OCI-LY3 (cell line): ENCODE measurements at regions not wholly inside any gene's neighbourhood (a gene's known extent, or its start where the extent isn't known, plus 50 kb on each side); places are given as distances from the start of the nearest gene placed in this dataset.

Source experiments
- EZH2phosphoT487 ChIP-seq: fragments of 200-600 bp; shearing (Covaris generic); IDR thresholded peaks from 2 replicates; pipeline ENCODE4 v1.6.1; 2018; ENCODE audit warnings: antibody characterized with exemption, mixed run types, low read depth
- TF ChIP-seq, protein P1 (sequence below): fragments of 200-600, 300-600 bp; sonication (generic); IDR thresholded peaks from 2 replicates; pipeline ENCODE4 v1.5.1; 2014; ENCODE audit warnings: antibody characterized with exemption, low read length, low read depth

DNA sequence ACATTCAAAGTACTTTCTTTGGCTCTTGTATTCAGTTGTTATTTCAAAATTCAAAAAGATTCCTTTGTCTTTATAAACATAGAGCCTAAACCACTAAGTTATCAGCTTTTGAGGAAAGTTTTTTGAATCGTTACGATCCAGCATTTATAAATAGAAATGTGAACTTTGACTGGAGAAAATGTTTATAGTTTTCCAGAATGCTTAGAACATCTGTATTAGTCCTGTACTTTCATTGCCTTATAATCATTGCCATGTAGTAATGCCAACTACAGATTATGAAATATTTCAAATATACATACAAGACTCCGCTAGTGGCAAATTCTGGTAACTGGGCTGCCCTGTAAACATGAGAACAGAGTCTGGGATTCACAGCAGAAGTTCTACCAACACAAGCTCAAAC lies 191.3 kb upstream of the PRKCQ start:
- TF ChIP-seq, protein P1, sequence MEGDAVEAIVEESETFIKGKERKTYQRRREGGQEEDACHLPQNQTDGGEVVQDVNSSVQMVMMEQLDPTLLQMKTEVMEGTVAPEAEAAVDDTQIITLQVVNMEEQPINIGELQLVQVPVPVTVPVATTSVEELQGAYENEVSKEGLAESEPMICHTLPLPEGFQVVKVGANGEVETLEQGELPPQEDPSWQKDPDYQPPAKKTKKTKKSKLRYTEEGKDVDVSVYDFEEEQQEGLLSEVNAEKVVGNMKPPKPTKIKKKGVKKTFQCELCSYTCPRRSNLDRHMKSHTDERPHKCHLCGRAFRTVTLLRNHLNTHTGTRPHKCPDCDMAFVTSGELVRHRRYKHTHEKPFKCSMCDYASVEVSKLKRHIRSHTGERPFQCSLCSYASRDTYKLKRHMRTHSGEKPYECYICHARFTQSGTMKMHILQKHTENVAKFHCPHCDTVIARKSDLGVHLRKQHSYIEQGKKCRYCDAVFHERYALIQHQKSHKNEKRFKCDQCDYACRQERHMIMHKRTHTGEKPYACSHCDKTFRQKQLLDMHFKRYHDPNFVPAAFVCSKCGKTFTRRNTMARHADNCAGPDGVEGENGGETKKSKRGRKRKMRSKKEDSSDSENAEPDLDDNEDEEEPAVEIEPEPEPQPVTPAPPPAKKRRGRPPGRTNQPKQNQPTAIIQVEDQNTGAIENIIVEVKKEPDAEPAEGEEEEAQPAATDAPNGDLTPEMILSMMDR = no peak
- TF ChIP-seq EZH2phosphoT487 = no peak
